PC-9 (cell line): ENCODE measurements at regions not wholly inside any gene's neighbourhood (a gene's known extent, or its start where the extent isn't known, plus 50 kb on each side); places are given as distances from the start of the nearest gene placed in this dataset.

Experiments
- BruUV-seq: library from RNA; stranded (reverse); fragments of 400-500 nt; replicated peaks from 2 replicates; lab custom pipeline; 2021; lab: Mats Ljungman, UMichigan
- CTCF ChIA-PET: fragments of 300-600 bp; sonication (Branson Sonifier 250); formaldehyde crosslinking; loops from one replicate; lab custom pipeline; 2022; ENCODE audit warnings: antibody characterized with exemption; lab: Charles Lee
- POLR2A ChIA-PET: fragments of 300-600 bp; sonication (Branson Sonifier 250); formaldehyde crosslinking; loops from one replicate; lab custom pipeline; 2022; ENCODE audit warnings: antibody characterized with exemption; ENCODE audit not compliant: unreplicated experiment; lab: Charles Lee
- DNase-seq, 2 experiments: peaks; one replicate each; pipeline versions ENCODE4 v3.0.0 to v3.0.0-alpha.2; 2015 to 2022; ENCODE audit warnings: mixed read lengths in 1 of 2
- H2AFZ ChIP-seq: fragments of 200-600 bp; sonication (generic); 2 replicates; pipeline ENCODE4 v1.8.1; 2017; ENCODE audit warnings: antibody characterized with exemption
- H3F3A ChIP-seq: fragments of 200-600 bp; sonication (generic); 2 replicates; pipeline ENCODE4 v1.8.1; 2017; ENCODE audit warnings: antibody characterized with exemption, mild to moderate bottlenecking, low read depth; ENCODE audit not compliant: insufficient read depth
- H3K27ac ChIP-seq: fragments of 200-600 bp; sonication (generic); 2 replicates; pipeline ENCODE4 v1.6.1; 2016; ENCODE audit warnings: mixed run types
- H3K27me3 ChIP-seq: fragments of 200-600 bp; sonication (generic); 2 replicates; pipeline ENCODE4 v1.6.1; 2016; ENCODE audit warnings: low read depth, mixed run types; ENCODE audit not compliant: insufficient read depth
- H3K36me3 ChIP-seq: fragments of 200-600 bp; sonication (generic); 2 replicates; pipeline ENCODE4 v1.6.1; 2016; ENCODE audit warnings: low read depth, mixed run types
- H3K4me1 ChIP-seq: fragments of 200-600 bp; sonication (generic); replicated peaks from 2 replicates; pipeline ENCODE4 v1.6.1; 2016; ENCODE audit warnings: mixed run types; ENCODE audit not compliant: insufficient read depth
- H3K4me2 ChIP-seq: fragments of 200-600 bp; sonication (generic); 2 replicates; pipeline ENCODE4 v1.6.1; 2017; ENCODE audit warnings: mixed run types
- H3K4me3 ChIP-seq: fragments of 200-600 bp; sonication (generic); 2 replicates; pipeline ENCODE4 v1.6.1; 2016; ENCODE audit warnings: mixed run types
- H3K79me2 ChIP-seq: fragments of 200-600 bp; sonication (generic); 2 replicates; pipeline ENCODE4 v1.6.1; 2017; ENCODE audit warnings: low read depth, mixed run types
- H3K9me2 ChIP-seq: fragments of 200-600 bp; sonication (generic); 2 replicates; pipeline ENCODE4 v1.8.1; 2017; ENCODE audit warnings: mild to moderate bottlenecking; ENCODE audit not compliant: insufficient read depth
- H3K9me3 ChIP-seq: fragments of 200-600 bp; sonication (generic); 2 replicates; pipeline ENCODE4 v1.8.1; 2016; ENCODE audit warnings: low read depth; ENCODE audit not compliant: insufficient read depth
- H4K20me1 ChIP-seq: fragments of 200-600 bp; sonication (generic); 2 replicates; pipeline ENCODE4 v1.8.1; 2017; ENCODE audit not compliant: insufficient read depth
- EZH2 ChIP-seq: fragments of 200-600 bp; sonication (generic); IDR thresholded peaks from 2 replicates; pipeline ENCODE4 v1.8.0; 2017; ENCODE audit warnings: antibody characterized with exemption, low read depth
- intact Hi-C: fragments of 100-400 bp; cut with micrococcal nuclease; formaldehyde crosslinking; loops from one replicate; pipeline ENCODE4 v1.10.0; 2022; ENCODE audit not compliant: unreplicated experiment
- TF ChIP-seq, protein P1 (sequence below): fragments of 200-600 bp; sonication (generic); conservative IDR thresholded peaks from 2 replicates; pipeline ENCODE4 v1.6.1; 2017; ENCODE audit warnings: mixed run types, antibody characterized with exemption, mild to moderate bottlenecking, moderate library complexity

DNA sequence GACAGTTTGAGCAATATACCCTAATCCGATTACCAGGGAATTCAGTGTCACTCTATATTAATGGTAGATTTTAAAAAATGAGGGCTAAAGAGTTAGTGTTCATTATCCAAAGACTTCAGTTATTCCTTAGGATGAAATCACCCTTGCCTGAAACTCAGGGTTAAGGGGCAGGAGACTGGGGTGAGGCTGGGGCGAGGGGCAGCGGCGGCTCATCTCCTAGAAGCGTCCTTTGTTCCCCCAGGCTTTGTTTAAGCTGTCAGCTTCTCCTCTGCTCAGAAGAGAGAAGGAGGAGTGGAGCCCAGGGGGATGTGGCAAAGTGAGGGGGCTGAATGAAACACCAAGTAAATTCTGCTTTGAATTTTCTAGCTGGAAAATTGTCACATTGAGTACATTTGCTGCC, 117.7 kb upstream of the ELAC2 start:
- H3K4me1 ChIP-seq, result no peaks in the 10 kb centered on the region
- H3K4me3 ChIP-seq, result no peak overlapping the region
- BruUV-seq, result no TSS peak
- POLR2A ChIA-PET, result no interaction called here
- H3K9me3 ChIP-seq, result no peaks in the 10 kb centered on the region
- no peaks in the 10 kb centered on the region for H4K20me1 ChIP-seq
- no peaks in the 10 kb centered on the region for H3K9me2 ChIP-seq
- DNase-seq, result no peak
- no peaks in the 10 kb centered on the region for H3K36me3 ChIP-seq
- no peaks in the 10 kb centered on the region for H3K79me2 ChIP-seq
- H3K27ac ChIP-seq, result no peak overlapping the region
- no peak for TF ChIP-seq EZH2
- TF ChIP-seq, protein P1, sequence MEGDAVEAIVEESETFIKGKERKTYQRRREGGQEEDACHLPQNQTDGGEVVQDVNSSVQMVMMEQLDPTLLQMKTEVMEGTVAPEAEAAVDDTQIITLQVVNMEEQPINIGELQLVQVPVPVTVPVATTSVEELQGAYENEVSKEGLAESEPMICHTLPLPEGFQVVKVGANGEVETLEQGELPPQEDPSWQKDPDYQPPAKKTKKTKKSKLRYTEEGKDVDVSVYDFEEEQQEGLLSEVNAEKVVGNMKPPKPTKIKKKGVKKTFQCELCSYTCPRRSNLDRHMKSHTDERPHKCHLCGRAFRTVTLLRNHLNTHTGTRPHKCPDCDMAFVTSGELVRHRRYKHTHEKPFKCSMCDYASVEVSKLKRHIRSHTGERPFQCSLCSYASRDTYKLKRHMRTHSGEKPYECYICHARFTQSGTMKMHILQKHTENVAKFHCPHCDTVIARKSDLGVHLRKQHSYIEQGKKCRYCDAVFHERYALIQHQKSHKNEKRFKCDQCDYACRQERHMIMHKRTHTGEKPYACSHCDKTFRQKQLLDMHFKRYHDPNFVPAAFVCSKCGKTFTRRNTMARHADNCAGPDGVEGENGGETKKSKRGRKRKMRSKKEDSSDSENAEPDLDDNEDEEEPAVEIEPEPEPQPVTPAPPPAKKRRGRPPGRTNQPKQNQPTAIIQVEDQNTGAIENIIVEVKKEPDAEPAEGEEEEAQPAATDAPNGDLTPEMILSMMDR, result no peak
- H3F3A ChIP-seq, result no peaks in the 10 kb centered on the region
- no peak overlapping the region for H2AFZ ChIP-seq
- intact Hi-C loops, result no loop called here
- H3K4me2 ChIP-seq, result no peak overlapping the region
- CTCF ChIA-PET, result no interaction called here
- H3K27me3 ChIP-seq, result 0 out of 2 replicates have a peak, but pooled peaks cover 3% of the 10 kb centered on the region

DNA sequence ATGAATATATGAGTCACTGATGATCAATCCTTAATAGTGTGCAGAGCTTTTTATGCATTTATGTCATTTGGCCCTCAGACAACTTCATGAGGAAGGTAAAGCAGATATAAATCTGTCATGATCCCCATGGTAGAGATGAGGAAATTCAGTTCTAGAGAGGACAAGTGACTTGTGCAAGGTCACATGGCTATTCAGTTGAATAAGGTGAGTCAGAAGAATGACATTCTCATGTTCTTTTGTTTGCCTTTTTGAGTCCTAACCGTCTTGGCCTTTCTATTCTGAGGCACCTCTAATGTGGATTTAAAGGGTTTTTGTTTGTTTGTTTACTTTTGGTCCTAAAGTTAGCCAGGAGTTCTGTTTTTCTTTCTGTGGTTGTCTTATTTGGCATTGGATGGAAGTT, 116.2 kb upstream of the ELAC2 start:
- Histone ChIP-seq H2AFZ (no peak overlapping the region), H3F3A (no peaks in the 10 kb centered on the region), H3K27ac (no peak overlapping the region), H3K4me2 (no peak overlapping the region), H3K4me3 (no peak overlapping the region), H3K79me2 (no peaks in the 10 kb centered on the region), H3K36me3 (no peaks in the 10 kb centered on the region), H4K20me1 (no peaks in the 10 kb centered on the region), H3K27me3 (0 out of 2 replicates have a peak, but pooled peaks cover 3% of the 10 kb centered on the region), H3K9me2 (no peaks in the 10 kb centered on the region), H3K9me3 (no peaks in the 10 kb centered on the region), H3K4me1 (no peaks in the 10 kb centered on the region)
- BruUV-seq, result no TSS peak
- no peak for DNase-seq
- TF ChIP-seq, protein P1, result no peak
- no peak for TF ChIP-seq EZH2
- ChIA-PET CTCF (no interaction called here), POLR2A (no interaction called here)
- intact Hi-C loops, result no loop called here

DNA sequence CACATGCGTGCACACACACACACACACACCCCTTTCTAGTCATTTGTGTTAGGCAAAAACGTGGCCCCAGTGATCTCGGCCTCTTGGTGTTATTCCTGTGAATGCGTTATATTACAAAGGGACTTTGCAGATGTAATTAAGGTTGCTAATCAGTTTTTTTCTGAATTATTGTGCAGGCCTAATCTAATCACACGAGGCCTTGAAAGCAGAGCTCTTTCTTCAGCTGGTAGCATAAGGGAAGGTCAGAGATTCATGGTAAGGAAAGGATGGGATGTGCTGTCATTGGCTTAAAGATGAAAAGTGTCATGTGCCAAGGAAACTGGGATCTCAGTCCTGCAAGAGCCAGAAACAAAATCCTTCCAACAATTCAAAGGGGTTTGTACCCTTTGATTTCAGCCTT, 113.4 kb upstream of the ELAC2 start:
- Histone ChIP-seq H3F3A (no peaks in the 10 kb centered on the region), H3K79me2 (no peaks in the 10 kb centered on the region), H3K27ac (no peak overlapping the region), H3K4me1 (no peaks in the 10 kb centered on the region), H3K9me3 (no peaks in the 10 kb centered on the region), H3K27me3 (0 out of 2 replicates have a peak, but pooled peaks cover 3% of the 10 kb centered on the region), H2AFZ (no peak overlapping the region), H3K9me2 (no peaks in the 10 kb centered on the region), H4K20me1 (no peaks in the 10 kb centered on the region), H3K4me2 (no peak overlapping the region), H3K36me3 (no peaks in the 10 kb centered on the region), H3K4me3 (no peak overlapping the region)
- DNase-seq, result no peak
- ChIA-PET CTCF (no interaction called here), POLR2A (no interaction called here)
- intact Hi-C loops, result no loop called here
- TF ChIP-seq EZH2, result no peak
- TF ChIP-seq, protein P1, result no peak
- no TSS peak for BruUV-seq
